GM18909 (cell line): ENCODE measurements at regions not wholly inside any gene's neighbourhood (a gene's known extent, or its start where the extent isn't known, plus 50 kb on each side); places are given as distances from the start of the nearest gene placed in this dataset.

Experiments
- ATAC-seq: cut with Tn5 transposase; IDR thresholded peaks from one replicate; pipeline ENCODE4 v1.9.1; 2021; ENCODE audit warnings: mild to moderate bottlenecking; ENCODE audit not compliant: unreplicated experiment, poor library complexity

GRCh38 chr12:92442782-92443181 is 260.0 kb upstream of the PLEKHG7 start:
- no peak for ATAC-seq

- ATAC-seq = no peak
These were observed 262.7 kb upstream of the PLEKHG7 start for GRCh38 chr12:92440072-92440471.

- ATAC-seq = no peak
These were observed 263.4 kb upstream of the PLEKHG7 start for GRCh38 chr12:92439420-92439805.

- ATAC-seq = no peak
These were observed 264.0 kb upstream of the PLEKHG7 start for GRCh38 chr12:92438641-92439419.

- ATAC-seq = no peak
These were observed 265.3 kb upstream of the PLEKHG7 start for GRCh38 chr12:92437452-92437851.

- no peak for ATAC-seq
These were observed 265.9 kb upstream of the PLEKHG7 start for GRCh38 chr12:92436856-92437255.

- no peak for ATAC-seq
These were observed 268.2 kb upstream of the PLEKHG7 start for GRCh38 chr12:92434607-92435025.

- ATAC-seq = peak; percentile 70
These were observed 269.9 kb upstream of the PLEKHG7 start for GRCh38 chr12:92432724-92433441.

- ATAC-seq = peak; percentile 62
These were observed 271.6 kb upstream of the PLEKHG7 start for GRCh38 chr12:92431146-92431545.

- ATAC-seq = no peak
These were observed 276.5 kb upstream of the PLEKHG7 start for GRCh38 chr12:92426332-92426731.

- ATAC-seq = no peak
These were observed 277.6 kb upstream of the PLEKHG7 start for GRCh38 chr12:92425165-92425564.

GRCh38 chr12:92424338-92424737 is 278.5 kb upstream of the PLEKHG7 start:
- ATAC-seq = no peak

- no peak for ATAC-seq
These were observed 276.1 kb upstream of the BTG1 start for GRCh38 chr12:92421701-92422100.

- ATAC-seq = no peak
These were observed 275.4 kb upstream of the BTG1 start for GRCh38 chr12:92421042-92421441.

- no peak for ATAC-seq
These were observed 273.6 kb upstream of the BTG1 start for GRCh38 chr12:92419201-92419600.

- no peak for ATAC-seq
These were observed 272.7 kb upstream of the BTG1 start for GRCh38 chr12:92418381-92418780.

GRCh38 chr12:92417373-92417772 is 271.7 kb upstream of the BTG1 start:
- no peak for ATAC-seq

- ATAC-seq = no peak
These were observed 270.8 kb upstream of the BTG1 start for GRCh38 chr12:92416385-92416812.

GRCh38 chr12:92414170-92415070 is 268.8 kb upstream of the BTG1 start:
- ATAC-seq = no peak

- ATAC-seq = no peak
These were observed 267.6 kb upstream of the BTG1 start for GRCh38 chr12:92413286-92413685.

GRCh38 chr12:92412856-92413255 is 267.2 kb upstream of the BTG1 start:
- ATAC-seq = no peak
